ENCODE measurements at regions not wholly inside any gene's neighbourhood (a gene's known extent, or its start where the extent isn't known, plus 50 kb on each side); places are given as distances from the start of the nearest gene placed in this dataset.

DNA sequence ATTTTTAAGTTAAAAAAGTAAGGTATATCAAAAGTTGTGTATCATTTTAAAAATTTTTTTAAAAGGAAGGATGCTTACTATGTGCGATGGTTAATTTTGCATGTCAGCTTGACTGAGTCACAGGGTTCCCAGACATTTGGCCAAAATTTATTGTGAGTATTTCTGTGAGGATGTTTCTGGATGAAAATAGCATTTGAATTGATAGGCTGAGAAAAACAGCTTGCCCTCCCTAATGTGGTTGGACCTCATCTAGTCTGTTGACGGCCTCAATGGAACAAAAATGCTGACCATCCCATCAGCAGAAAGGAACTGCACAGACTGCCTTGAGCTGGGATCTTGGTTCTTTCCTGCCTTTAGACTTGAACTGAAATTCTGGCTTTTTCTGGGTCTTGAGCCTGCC, 724.5 kb downstream of the NCAM2 start:
- no TSS peak for BruUV-seq (replicated peaks)
- ChIA-PET RAD21 (ENCODE audit: unreplicated experiment) (no interaction called here), CTCF (no interaction called here), POLR2A (no interaction called here), SMC1A (ENCODE audit: uncharacterized antibody, unreplicated experiment) (no interaction called here)
- Histone ChIP-seq H3K27me3 (replicated peaks in 1 of 2; ENCODE audit: control insufficient read depth in 2 of 2, insufficient read depth in 2 of 2, low read length in 1 of 2) (no peaks in the 10 kb centered on the region), H3K36me3 (ENCODE audit: control insufficient read depth in 2 of 2, insufficient read depth in 2 of 2, low read length in 1 of 2) (no peaks in the 10 kb centered on the region), H3K4me2 (ENCODE audit: control insufficient read depth, insufficient read depth) (no peak overlapping the region), H3K9ac (ENCODE audit: control insufficient read depth, insufficient read depth, low read length) (no peak overlapping the region), H3K27ac (ENCODE audit: control insufficient read depth, insufficient read depth) (no peak overlapping the region), H4K20me1 (ENCODE audit: control insufficient read depth, insufficient read depth) (no peaks in the 10 kb centered on the region), H3K79me2 (ENCODE audit: control insufficient read depth, insufficient read depth, low read length) (no peaks in the 10 kb centered on the region), H3K4me3 (no peak overlapping the region), H3K9me3 (replicated peaks; ENCODE audit: control insufficient read depth, insufficient read depth, low read length) (no peaks in the 10 kb centered on the region), H3K4me1 (ENCODE audit: control insufficient read depth, insufficient read depth, low read length) (no peaks in the 10 kb centered on the region), H2AFZ (ENCODE audit: control insufficient read depth, low read depth, low read length) (no peak overlapping the region)
- DNase-seq (ENCODE audit: low read depth, low spot score): no peak
- ATAC-seq: no peak
- in situ Hi-C loops (cut with MboI) (no loop called here), intact Hi-C loops (cut with micrococcal nuclease; ENCODE audit: unreplicated experiment) (no loop called here)
- TF ChIP-seq WRNIP1 (IDR thresholded peaks at IDR 0.05; ENCODE audit: borderline replicate concordance, low read depth, low read length) (no peak), POLR2AphosphoS5 (IDR thresholded peaks at IDR 0.05; ENCODE audit: low read length) (no peak), ZNF622 (IDR thresholded peaks at IDR 0.05) (no peak), ZNF384 (IDR thresholded peaks at IDR 0.05; ENCODE audit: borderline replicate concordance, low read depth, low read length) (no peak), RUNX3 (IDR thresholded peaks at IDR 0.05; ENCODE audit: low read length) (no peak), IKZF2 (IDR thresholded peaks at IDR 0.05) (no peak), ZSCAN29 (IDR thresholded peaks at IDR 0.05) (no peak), TBL1XR1 (IDR thresholded peaks at IDR 0.05; ENCODE audit: low read depth, low read length) (no peak), PAX8 (IDR thresholded peaks at IDR 0.05) (no peak)
- TF ChIP-seq, protein P1, sequence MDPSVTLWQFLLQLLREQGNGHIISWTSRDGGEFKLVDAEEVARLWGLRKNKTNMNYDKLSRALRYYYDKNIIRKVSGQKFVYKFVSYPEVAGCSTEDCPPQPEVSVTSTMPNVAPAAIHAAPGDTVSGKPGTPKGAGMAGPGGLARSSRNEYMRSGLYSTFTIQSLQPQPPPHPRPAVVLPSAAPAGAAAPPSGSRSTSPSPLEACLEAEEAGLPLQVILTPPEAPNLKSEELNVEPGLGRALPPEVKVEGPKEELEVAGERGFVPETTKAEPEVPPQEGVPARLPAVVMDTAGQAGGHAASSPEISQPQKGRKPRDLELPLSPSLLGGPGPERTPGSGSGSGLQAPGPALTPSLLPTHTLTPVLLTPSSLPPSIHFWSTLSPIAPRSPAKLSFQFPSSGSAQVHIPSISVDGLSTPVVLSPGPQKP (IDR thresholded peaks at IDR 0.05; ENCODE audit: low read depth, low read length): no peak
- TF ChIP-seq, protein P2, sequence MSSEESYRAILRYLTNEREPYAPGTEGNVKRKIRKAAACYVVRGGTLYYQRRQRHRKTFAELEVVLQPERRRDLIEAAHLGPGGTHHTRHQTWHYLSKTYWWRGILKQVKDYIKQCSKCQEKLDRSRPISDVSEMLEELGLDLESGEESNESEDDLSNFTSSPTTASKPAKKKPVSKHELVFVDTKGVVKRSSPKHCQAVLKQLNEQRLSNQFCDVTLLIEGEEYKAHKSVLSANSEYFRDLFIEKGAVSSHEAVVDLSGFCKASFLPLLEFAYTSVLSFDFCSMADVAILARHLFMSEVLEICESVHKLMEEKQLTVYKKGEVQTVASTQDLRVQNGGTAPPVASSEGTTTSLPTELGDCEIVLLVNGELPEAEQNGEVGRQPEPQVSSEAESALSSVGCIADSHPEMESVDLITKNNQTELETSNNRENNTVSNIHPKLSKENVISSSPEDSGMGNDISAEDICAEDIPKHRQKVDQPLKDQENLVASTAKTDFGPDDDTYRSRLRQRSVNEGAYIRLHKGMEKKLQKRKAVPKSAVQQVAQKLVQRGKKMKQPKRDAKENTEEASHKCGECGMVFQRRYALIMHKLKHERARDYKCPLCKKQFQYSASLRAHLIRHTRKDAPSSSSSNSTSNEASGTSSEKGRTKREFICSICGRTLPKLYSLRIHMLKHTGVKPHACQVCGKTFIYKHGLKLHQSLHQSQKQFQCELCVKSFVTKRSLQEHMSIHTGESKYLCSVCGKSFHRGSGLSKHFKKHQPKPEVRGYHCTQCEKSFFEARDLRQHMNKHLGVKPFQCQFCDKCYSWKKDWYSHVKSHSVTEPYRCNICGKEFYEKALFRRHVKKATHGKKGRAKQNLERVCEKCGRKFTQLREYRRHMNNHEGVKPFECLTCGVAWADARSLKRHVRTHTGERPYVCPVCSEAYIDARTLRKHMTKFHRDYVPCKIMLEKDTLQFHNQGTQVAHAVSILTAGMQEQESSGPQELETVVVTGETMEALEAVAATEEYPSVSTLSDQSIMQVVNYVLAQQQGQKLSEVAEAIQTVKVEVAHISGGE (CRISPR knock-in tag; IDR thresholded peaks at IDR 0.05): no peak
- TF ChIP-seq, protein P3, sequence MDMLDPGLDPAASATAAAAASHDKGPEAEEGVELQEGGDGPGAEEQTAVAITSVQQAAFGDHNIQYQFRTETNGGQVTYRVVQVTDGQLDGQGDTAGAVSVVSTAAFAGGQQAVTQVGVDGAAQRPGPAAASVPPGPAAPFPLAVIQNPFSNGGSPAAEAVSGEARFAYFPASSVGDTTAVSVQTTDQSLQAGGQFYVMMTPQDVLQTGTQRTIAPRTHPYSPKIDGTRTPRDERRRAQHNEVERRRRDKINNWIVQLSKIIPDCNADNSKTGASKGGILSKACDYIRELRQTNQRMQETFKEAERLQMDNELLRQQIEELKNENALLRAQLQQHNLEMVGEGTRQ (IDR thresholded peaks at IDR 0.05; ENCODE audit: borderline replicate concordance, low read depth, low read length): no peak
- FAIRE-seq: no peak
- 69% methylated on average over 2 of the region's 2 CpGs for WGBS (ENCODE audit: insufficient coverage, insufficient replicate concordance, low lambda C conversion rate, missing lambda C conversion rate)
